HG03457 (cell line): ENCODE measurements at regions not wholly inside any gene's neighbourhood (a gene's known extent, or its start where the extent isn't known, plus 50 kb on each side); places are given as distances from the start of the nearest gene placed in this dataset.
"Not testable (repeated sequence)": the region's sequence is repeated elsewhere in the genome, so short reads cannot be mapped to it uniquely, and the experiment has no call there.

ENCODE experiments used
- ATAC-seq: cut with Tn5 transposase; IDR thresholded peaks from one replicate; pipeline ENCODE4 v1.9.1; 2021; ENCODE audit warnings: moderate number of reproducible peaks; ENCODE audit not compliant: unreplicated experiment

- ATAC-seq: no peak
Observed at GRCh38 chr3:135629701-135630408, 335.7 kb upstream of the PPP2R3A start.

GRCh38 chr3:135632556-135633065, 332.9 kb upstream of the PPP2R3A start:
- no peak for ATAC-seq

- ATAC-seq: no peak
Observed at GRCh38 chr3:135633078-135633477, 332.4 kb upstream of the PPP2R3A start.

GRCh38 chr3:135636596-135636995, 328.9 kb upstream of the PPP2R3A start:
- no peak for ATAC-seq

- ATAC-seq: no peak
Observed at GRCh38 chr3:135637013-135637412, 328.5 kb upstream of the PPP2R3A start.

GRCh38 chr3:135641761-135642160, 323.8 kb upstream of the PPP2R3A start:
- no peak for ATAC-seq

- no peak for ATAC-seq
Observed at GRCh38 chr3:135645541-135645940, 320.0 kb upstream of the PPP2R3A start.

GRCh38 chr3:135646873-135647272, 318.7 kb upstream of the PPP2R3A start:
- no peak for ATAC-seq

GRCh38 chr3:135649361-135649760, 316.2 kb upstream of the PPP2R3A start:
- no peak for ATAC-seq

- ATAC-seq: no peak
Observed at GRCh38 chr3:135650309-135650708, 315.2 kb upstream of the PPP2R3A start.

- ATAC-seq: no peak
Observed at GRCh38 chr3:135652388-135652787, 313.1 kb upstream of the PPP2R3A start.

GRCh38 chr3:135655328-135655727, 310.2 kb upstream of the PPP2R3A start:
- no peak for ATAC-seq

- ATAC-seq: not testable (repeated sequence)
Observed at GRCh38 chr3:135658451-135658850, 307.1 kb upstream of the PPP2R3A start.

GRCh38 chr3:135667061-135667460, 298.5 kb upstream of the PPP2R3A start:
- no peak for ATAC-seq

GRCh38 chr3:135674508-135674907, 291.0 kb upstream of the PPP2R3A start:
- no peak for ATAC-seq

- ATAC-seq: no peak
Observed at GRCh38 chr3:135678386-135678785, 287.1 kb upstream of the PPP2R3A start.

GRCh38 chr3:135688003-135688402, 277.5 kb upstream of the PPP2R3A start:
- no peak for ATAC-seq

- ATAC-seq: no peak
Observed at GRCh38 chr3:135690664-135691063, 274.9 kb upstream of the PPP2R3A start.

GRCh38 chr3:135691240-135691639, 274.3 kb upstream of the PPP2R3A start:
- no peak for ATAC-seq

GRCh38 chr3:135694142-135694541, 271.4 kb upstream of the PPP2R3A start:
- no peak for ATAC-seq

GRCh38 chr3:135699741-135700140, 265.8 kb upstream of the PPP2R3A start:
- no peak for ATAC-seq

- ATAC-seq: no peak
Observed at GRCh38 chr3:135706758-135707375, 258.7 kb upstream of the PPP2R3A start.
